ENCODE measurements at regions not wholly inside any gene's neighbourhood (a gene's known extent, or its start where the extent isn't known, plus 50 kb on each side); places are given as distances from the start of the nearest gene placed in this dataset.

DNA sequence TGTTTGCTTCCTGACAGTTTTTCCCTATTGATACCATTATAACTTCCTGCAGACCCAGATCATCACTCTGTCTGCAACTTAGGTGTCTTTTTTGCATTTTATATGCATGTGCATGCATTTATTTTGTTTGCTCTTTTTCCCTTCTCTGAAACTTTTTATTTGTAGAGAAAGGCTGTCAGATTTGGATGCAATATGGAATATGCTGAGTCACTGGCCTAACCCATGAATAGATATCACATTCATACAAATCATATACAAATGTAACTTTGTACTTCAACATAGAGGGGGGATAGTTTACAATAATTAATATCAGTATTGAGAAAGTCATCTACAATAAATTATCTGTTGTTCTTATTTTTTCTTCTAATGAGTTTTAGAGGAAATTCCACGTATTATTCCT, 1465.0 kb downstream of the EFNB2 start:
- TF ChIP-seq EZH2 (IDR thresholded peaks at IDR 0.05; ENCODE audit: insufficient read depth, poor library complexity, severe bottlenecking) (no peak), EZH2phosphoT487 (IDR thresholded peaks at IDR 0.05; ENCODE audit: insufficient read depth, low read depth) (no peak)
